ENCODE measurements at regions not wholly inside any gene's neighbourhood (a gene's known extent, or its start where the extent isn't known, plus 50 kb on each side); places are given as distances from the start of the nearest gene placed in this dataset.
A peak's percentile ranks its signal among the peaks of the same experiment; 100 is the strongest.

DNA sequence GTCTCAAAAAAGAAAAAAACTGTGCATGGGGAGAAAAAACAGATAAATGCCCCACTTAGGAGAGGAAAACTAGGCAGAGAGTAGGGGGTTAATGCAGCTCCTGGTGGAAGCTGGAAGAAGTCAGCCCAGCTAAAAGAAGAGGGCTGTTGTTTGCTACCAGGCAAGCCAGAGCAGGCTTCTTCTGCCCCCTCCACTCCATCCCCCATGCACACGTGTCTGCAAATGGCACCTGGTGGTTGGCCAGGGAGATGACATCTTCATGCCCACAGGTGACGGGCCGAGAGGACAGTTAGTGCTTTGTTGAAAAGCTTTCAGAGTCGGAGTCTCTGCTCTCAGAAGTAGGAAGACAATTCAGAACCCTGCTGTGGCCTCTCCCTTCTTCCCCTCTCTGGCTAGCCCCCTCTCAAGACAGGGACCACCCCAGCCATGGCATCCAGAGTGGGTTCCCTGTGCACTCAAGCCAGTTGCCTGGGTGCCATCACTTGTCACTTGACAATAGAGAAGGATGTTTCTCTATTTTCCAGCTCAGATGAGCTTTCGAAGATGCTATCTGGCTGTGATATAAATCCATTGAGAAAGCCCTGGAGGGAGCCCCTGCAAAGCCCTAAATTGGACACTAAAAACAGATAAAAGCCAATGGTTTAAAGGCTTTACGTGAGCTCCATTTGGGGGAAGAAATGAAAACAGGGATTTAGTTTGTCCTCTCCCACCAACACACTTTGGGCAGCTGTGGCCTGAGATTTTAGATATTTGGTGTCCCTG is 142.0 kb downstream of the TRIM29 start:
- Histone ChIP-seq H3K4me3 (no peak overlapping the region), H3K9ac (ENCODE audit: insufficient read depth in 1 of 2, low read length in 2 of 2) (no peak overlapping the region), H3K36me3 (ENCODE audit: control insufficient read depth in 4 of 4, insufficient read depth in 4 of 4, low read length in 4 of 4) (no peaks in the 10 kb centered on the region), H3K27me3 (ENCODE audit: control insufficient read depth in 3 of 3, insufficient read depth in 3 of 3, low read length in 2 of 3) (no peaks in the 10 kb centered on the region), H3K4me1 (ENCODE audit: control insufficient read depth in 5 of 5, insufficient read depth in 5 of 5, low read length in 5 of 5) (no peaks in the 10 kb centered on the region), H3K27ac (ENCODE audit: low read depth in 1 of 2, low read length in 1 of 2) (no peak overlapping the region), H3K9me3 (ENCODE audit: control insufficient read depth in 4 of 4, insufficient read depth in 3 of 4, low read length in 3 of 4) (peaks cover 0 to 6% (median 3%) of the 10 kb centered on the region in 4 donors)
- ATAC-seq (ENCODE audit: insufficient read depth, low FRiP score), result no peak
- WGBS, 2 donors, result 73 to 76% methylated on average over 6 of the region's 6 CpGs
- TF ChIP-seq, protein P1, sequence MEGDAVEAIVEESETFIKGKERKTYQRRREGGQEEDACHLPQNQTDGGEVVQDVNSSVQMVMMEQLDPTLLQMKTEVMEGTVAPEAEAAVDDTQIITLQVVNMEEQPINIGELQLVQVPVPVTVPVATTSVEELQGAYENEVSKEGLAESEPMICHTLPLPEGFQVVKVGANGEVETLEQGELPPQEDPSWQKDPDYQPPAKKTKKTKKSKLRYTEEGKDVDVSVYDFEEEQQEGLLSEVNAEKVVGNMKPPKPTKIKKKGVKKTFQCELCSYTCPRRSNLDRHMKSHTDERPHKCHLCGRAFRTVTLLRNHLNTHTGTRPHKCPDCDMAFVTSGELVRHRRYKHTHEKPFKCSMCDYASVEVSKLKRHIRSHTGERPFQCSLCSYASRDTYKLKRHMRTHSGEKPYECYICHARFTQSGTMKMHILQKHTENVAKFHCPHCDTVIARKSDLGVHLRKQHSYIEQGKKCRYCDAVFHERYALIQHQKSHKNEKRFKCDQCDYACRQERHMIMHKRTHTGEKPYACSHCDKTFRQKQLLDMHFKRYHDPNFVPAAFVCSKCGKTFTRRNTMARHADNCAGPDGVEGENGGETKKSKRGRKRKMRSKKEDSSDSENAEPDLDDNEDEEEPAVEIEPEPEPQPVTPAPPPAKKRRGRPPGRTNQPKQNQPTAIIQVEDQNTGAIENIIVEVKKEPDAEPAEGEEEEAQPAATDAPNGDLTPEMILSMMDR (IDR thresholded peaks at IDR 0.05; ENCODE audit: control extremely low read depth, extremely low read depth), result no peak
- DNase-seq, result no peak

DNA sequence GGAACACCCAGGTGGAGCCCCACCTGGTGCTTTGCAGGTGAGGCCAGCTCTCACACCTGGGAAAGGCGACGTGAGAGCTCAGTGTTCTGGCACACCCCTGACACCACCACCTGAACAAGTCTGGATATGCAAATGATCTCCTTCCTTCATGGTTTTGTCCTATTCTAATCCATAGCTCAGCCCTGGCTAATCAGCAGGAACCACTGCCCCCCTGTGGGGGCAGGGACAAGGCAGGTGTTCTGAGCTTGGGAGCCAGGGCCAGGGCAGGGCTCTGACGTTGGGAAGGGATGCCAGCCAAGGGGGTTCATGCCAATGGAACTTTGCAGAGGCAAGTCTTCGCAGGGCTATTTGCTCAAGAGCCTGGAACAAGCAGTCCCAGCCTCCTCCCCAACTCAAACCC is 144.2 kb downstream of the TRIM29 start:
- DNase-seq, result peak in 2 of 3 donors; percentile 29 to 39
- ATAC-seq (ENCODE audit: insufficient read depth, low FRiP score), result no peak

DNA sequence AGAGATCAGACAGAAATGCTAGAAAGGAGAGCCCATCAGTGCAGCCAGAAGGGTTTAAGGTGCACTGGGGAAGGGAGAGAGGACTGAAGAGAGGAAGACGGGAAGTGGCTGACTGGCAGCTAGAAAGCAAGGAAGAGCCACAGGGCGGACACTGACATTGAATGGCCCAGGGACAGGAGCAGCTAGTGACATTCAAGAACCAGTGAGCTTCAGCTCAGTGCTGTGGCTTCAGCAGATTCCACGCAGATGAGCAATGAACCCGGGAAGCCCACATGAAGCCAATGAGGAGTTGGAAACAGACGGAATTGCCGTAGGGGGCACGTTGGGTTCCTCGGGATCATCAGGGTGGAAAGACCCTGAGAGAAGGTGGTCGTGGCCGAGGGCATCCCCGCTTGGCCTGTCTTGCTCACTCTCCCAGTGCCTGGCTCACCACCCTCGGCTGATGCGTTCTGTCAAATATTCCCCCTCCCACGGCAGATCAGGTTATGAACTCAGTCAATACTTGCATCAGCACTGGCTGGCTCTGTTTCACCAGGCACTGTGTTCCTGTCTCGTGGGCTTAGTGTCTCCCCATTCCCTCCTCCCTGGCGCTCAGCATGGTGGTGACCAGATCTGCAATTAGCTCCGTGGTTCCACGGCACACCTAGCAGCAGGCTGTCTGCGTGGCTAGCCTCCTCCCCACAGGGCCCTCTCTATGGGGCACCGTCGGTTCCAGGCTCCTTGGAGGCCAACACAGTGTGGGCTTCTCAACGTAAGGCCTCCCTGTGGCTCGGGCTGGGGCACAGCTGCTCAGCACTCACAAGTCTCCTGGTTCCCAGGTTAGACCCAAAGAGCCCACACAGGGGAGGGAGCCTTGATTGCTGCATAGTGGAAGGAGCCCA is 145.5 kb downstream of the TRIM29 start:
- ATAC-seq (ENCODE audit: insufficient read depth, low FRiP score), result no peak
- TF ChIP-seq, protein P1 (IDR thresholded peaks at IDR 0.05; ENCODE audit: control extremely low read depth, extremely low read depth), result no peak
- DNase-seq, result no peak
- H3K4me1 ChIP-seq (ENCODE audit: control insufficient read depth in 5 of 5, insufficient read depth in 5 of 5, low read length in 5 of 5), result peaks cover 0 to 9% (median 0%) of the 10 kb centered on the region in 5 donors
- H3K36me3 ChIP-seq (ENCODE audit: control insufficient read depth in 4 of 4, insufficient read depth in 4 of 4, low read length in 4 of 4), result no peaks in the 10 kb centered on the region
- H3K27ac ChIP-seq (ENCODE audit: low read depth in 1 of 2, low read length in 1 of 2), result no peak overlapping the region
- no peak overlapping the region for H3K4me3 ChIP-seq
- H3K9ac ChIP-seq (ENCODE audit: insufficient read depth in 1 of 2, low read length in 2 of 2), result no peak overlapping the region
- no peaks in the 10 kb centered on the region for H3K27me3 ChIP-seq (ENCODE audit: control insufficient read depth in 3 of 3, insufficient read depth in 3 of 3, low read length in 2 of 3)
- 84 to 86% methylated on average over 23 of the region's 23 CpGs for WGBS, 2 donors
- H3K9me3 ChIP-seq (ENCODE audit: control insufficient read depth in 4 of 4, insufficient read depth in 3 of 4, low read length in 3 of 4), result peaks cover 0 to 3% (median 0%) of the 10 kb centered on the region in 4 donors

More for the DNA sequence above, 144.2 kb downstream of the TRIM29 start:
- Histone ChIP-seq H3K9me3 (ENCODE audit: control insufficient read depth in 4 of 4, insufficient read depth in 3 of 4, low read length in 3 of 4) (peaks cover 0 to 3% (median 0%) of the 10 kb centered on the region in 4 donors), H3K27me3 (ENCODE audit: control insufficient read depth in 3 of 3, insufficient read depth in 3 of 3, low read length in 2 of 3) (no peaks in the 10 kb centered on the region), H3K9ac (ENCODE audit: insufficient read depth in 1 of 2, low read length in 2 of 2) (no peak overlapping the region), H3K4me3 (no peak overlapping the region), H3K4me1 (ENCODE audit: control insufficient read depth in 5 of 5, insufficient read depth in 5 of 5, low read length in 5 of 5) (peaks cover 0 to 9% (median 0%) of the 10 kb centered on the region in 5 donors), H3K27ac (ENCODE audit: low read depth in 1 of 2, low read length in 1 of 2) (no peak overlapping the region), H3K36me3 (ENCODE audit: control insufficient read depth in 4 of 4, insufficient read depth in 4 of 4, low read length in 4 of 4) (no peaks in the 10 kb centered on the region)
- TF ChIP-seq, protein P1 (IDR thresholded peaks at IDR 0.05; ENCODE audit: control extremely low read depth, extremely low read depth), result no peak
- WGBS, 2 donors, result 54 to 75% methylated on average over 4 of the region's 4 CpGs

Data from lung (tissue), 11 donors.